ENCODE measurements at regions not wholly inside any gene's neighbourhood (a gene's known extent, or its start where the extent isn't known, plus 50 kb on each side); places are given as distances from the start of the nearest gene placed in this dataset.

DNA sequence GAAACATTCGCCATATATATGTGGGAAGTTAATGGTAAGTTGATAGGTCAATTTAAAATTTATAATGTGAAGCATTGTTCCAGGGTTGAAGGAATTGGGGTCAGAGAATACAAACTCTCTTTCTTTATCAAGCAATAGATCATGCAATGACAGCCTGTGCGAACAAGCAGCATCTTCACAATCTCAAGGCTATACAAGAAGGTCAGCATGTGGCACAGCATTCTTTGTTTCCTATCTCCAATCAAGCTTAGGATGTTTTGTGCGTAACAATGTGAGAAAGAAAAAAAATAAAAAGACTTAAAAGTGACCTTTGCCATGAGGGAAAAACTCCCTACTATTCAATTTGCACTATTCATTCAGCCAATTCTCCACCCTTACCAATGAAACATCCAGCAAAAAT, 288.1 kb upstream of the NECTIN3 start:
- Histone ChIP-seq H3K4me3 (ENCODE audit: low read depth, low read length) (no peak overlapping the region), H3K27me3 (ENCODE audit: control insufficient read depth, insufficient read depth, low read length) (no peaks in the 10 kb centered on the region), H3K36me3 (ENCODE audit: control insufficient read depth, insufficient read depth, low read length) (no peaks in the 10 kb centered on the region)
- TF ChIP-seq, protein P1, sequence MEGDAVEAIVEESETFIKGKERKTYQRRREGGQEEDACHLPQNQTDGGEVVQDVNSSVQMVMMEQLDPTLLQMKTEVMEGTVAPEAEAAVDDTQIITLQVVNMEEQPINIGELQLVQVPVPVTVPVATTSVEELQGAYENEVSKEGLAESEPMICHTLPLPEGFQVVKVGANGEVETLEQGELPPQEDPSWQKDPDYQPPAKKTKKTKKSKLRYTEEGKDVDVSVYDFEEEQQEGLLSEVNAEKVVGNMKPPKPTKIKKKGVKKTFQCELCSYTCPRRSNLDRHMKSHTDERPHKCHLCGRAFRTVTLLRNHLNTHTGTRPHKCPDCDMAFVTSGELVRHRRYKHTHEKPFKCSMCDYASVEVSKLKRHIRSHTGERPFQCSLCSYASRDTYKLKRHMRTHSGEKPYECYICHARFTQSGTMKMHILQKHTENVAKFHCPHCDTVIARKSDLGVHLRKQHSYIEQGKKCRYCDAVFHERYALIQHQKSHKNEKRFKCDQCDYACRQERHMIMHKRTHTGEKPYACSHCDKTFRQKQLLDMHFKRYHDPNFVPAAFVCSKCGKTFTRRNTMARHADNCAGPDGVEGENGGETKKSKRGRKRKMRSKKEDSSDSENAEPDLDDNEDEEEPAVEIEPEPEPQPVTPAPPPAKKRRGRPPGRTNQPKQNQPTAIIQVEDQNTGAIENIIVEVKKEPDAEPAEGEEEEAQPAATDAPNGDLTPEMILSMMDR (IDR thresholded peaks at IDR 0.05; ENCODE audit: insufficient read depth, low read length, poor library complexity, severe bottlenecking): no peak
- no peak for DNase-seq (ENCODE audit: low read depth)

DNA sequence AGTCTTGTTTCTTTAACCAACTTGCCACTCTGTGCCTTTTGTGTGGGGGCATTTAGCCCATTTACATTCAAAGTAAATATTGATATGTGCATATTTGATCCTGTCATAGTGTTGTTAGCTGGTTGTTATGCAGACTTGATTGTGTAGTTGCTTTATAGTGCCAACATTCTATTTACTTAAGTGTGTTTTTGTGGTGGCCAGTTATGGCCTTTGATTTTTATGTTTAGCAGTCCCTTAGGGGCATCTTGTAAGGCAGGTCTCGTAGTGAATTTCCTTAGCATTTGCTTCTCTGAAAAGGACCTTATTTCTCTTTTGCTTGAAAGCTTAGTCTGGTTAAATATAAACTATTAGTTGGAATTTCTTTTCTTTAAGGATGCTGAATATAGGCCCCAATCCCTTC, 282.8 kb upstream of the NECTIN3 start:
- TF ChIP-seq, protein P1 (IDR thresholded peaks at IDR 0.05; ENCODE audit: insufficient read depth, low read length, poor library complexity, severe bottlenecking): no peak
- no peak for DNase-seq (ENCODE audit: low read depth)
- H3K36me3 ChIP-seq (ENCODE audit: control insufficient read depth, insufficient read depth, low read length): no peaks in the 10 kb centered on the region
- no peak overlapping the region for H3K4me3 ChIP-seq (ENCODE audit: low read depth, low read length)
- H3K27me3 ChIP-seq (ENCODE audit: control insufficient read depth, insufficient read depth, low read length): no peaks in the 10 kb centered on the region

DNA sequence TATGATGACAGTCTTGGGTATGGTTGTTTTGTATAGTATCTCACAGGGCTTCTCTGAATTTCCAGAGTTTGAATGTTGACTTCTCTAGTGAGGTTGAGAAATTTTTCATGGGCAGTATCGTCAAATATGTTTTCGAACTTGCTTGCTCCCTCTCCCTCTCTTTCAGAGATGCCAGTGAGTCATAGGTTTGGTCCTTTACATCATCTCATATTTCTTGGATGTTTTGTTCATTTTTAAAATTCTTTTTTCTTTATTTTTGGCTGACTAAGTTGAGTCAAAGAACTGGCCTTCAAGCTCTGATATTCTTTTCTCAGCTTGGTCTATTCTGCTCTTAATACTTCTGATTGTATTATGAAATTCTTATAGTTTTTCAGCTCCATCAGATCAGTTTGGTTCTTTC, 282.3 kb upstream of the NECTIN3 start:
- TF ChIP-seq, protein P1 (IDR thresholded peaks at IDR 0.05; ENCODE audit: insufficient read depth, low read length, poor library complexity, severe bottlenecking): no peak
- H3K36me3 ChIP-seq (ENCODE audit: control insufficient read depth, insufficient read depth, low read length): no peaks in the 10 kb centered on the region
- H3K27me3 ChIP-seq (ENCODE audit: control insufficient read depth, insufficient read depth, low read length): no peaks in the 10 kb centered on the region
- no peak overlapping the region for H3K4me3 ChIP-seq (ENCODE audit: low read depth, low read length)
- no peak for DNase-seq (ENCODE audit: low read depth)

DNA sequence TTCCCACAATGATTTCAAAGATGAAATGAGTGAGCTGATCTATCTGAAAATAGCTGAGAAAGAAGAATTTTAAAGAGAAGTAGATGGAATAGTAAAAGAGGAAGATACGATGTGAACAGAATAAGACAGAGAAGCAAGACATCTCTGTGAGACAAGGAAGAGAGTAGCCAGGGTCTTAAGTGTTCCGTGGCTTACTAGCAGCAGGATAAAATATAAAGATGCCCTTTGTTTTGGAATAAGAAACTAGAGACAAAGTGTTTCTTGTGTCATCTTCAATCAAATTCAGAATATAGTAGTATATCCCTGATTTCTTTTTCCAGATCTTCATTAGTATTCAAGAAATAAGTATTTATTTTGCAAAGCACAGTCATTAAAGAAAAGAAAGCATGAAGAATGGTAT, 281.0 kb upstream of the NECTIN3 start:
- DNase-seq (ENCODE audit: low read depth): no peak
- TF ChIP-seq, protein P1 (IDR thresholded peaks at IDR 0.05; ENCODE audit: insufficient read depth, low read length, poor library complexity, severe bottlenecking): no peak
- Histone ChIP-seq H3K4me3 (ENCODE audit: low read depth, low read length) (no peak overlapping the region), H3K27me3 (ENCODE audit: control insufficient read depth, insufficient read depth, low read length) (no peaks in the 10 kb centered on the region), H3K36me3 (ENCODE audit: control insufficient read depth, insufficient read depth, low read length) (no peaks in the 10 kb centered on the region)

DNA sequence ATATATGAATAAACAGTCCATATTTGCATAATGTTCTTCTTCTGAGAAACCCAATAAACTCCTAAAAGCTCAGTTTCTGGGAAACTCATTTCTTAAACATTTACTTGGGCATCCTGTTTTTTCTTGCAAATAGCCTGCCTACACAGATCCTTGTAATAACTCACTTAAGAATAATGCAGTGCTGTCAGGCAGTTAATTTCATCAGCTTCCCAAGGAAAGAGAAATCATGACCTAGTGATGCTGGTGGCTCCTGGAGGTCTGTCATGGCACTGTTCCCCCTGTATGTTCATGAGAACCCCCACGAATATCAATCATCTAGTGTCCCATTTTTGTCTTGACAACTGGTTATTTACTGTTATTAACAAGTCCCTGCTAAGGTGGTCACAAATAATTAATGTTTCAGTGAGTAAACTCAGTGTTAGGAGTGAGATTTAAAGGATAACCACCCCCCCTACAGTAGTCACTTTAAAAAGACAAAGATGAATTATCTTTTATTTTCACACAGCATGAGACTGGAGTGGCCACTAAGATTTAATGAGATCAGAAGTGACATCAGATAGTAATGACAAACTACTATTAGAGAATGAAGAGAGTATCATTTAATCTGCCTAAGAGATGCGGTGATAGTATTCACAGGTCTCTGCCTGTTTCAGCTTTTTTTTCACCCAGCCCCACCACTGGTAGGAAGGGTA, 279.5 kb upstream of the NECTIN3 start:
- TF ChIP-seq, protein P1 (IDR thresholded peaks at IDR 0.05; ENCODE audit: insufficient read depth, low read length, poor library complexity, severe bottlenecking): no peak
- Histone ChIP-seq H3K4me3 (ENCODE audit: low read depth, low read length) (no peak overlapping the region), H3K27me3 (ENCODE audit: control insufficient read depth, insufficient read depth, low read length) (no peaks in the 10 kb centered on the region), H3K36me3 (ENCODE audit: control insufficient read depth, insufficient read depth, low read length) (no peaks in the 10 kb centered on the region)
- DNase-seq (ENCODE audit: low read depth): no peak

DNA sequence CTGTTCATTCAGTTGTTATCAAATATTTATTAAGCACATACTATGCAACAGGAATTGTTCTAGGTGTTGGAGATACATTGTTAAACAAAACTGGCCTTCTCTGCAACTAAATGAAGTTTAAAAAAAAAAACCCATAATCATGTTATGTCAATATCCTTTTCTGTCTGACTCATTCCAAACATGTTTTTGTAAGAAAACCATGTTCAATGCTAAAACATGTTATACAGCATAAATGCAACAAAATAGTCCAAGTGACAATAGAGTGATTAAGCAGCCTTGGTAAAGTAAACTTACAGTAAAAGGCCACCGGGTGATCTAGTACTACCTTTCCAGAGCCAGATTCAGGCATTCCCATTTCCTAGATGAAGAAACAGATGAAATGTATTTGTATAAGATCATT, 278.0 kb upstream of the NECTIN3 start:
- Histone ChIP-seq H3K36me3 (ENCODE audit: control insufficient read depth, insufficient read depth, low read length) (no peaks in the 10 kb centered on the region), H3K4me3 (ENCODE audit: low read depth, low read length) (no peak overlapping the region), H3K27me3 (ENCODE audit: control insufficient read depth, insufficient read depth, low read length) (no peaks in the 10 kb centered on the region)
- TF ChIP-seq, protein P1 (IDR thresholded peaks at IDR 0.05; ENCODE audit: insufficient read depth, low read length, poor library complexity, severe bottlenecking): no peak
- no peak for DNase-seq (ENCODE audit: low read depth)

Data from kidney epithelial cell (primary cell).